GM21723 (cell line): ENCODE measurements at regions not wholly inside any gene's neighbourhood (a gene's known extent, or its start where the extent isn't known, plus 50 kb on each side); places are given as distances from the start of the nearest gene placed in this dataset.
A peak's percentile ranks its signal among the peaks of the same experiment; 100 is the strongest.

Experiments
- ATAC-seq: cut with Tn5 transposase; IDR thresholded peaks from one replicate; pipeline ENCODE4 v1.9.1; 2021; ENCODE audit warnings: mild to moderate bottlenecking, moderate library complexity; ENCODE audit not compliant: unreplicated experiment

DNA sequence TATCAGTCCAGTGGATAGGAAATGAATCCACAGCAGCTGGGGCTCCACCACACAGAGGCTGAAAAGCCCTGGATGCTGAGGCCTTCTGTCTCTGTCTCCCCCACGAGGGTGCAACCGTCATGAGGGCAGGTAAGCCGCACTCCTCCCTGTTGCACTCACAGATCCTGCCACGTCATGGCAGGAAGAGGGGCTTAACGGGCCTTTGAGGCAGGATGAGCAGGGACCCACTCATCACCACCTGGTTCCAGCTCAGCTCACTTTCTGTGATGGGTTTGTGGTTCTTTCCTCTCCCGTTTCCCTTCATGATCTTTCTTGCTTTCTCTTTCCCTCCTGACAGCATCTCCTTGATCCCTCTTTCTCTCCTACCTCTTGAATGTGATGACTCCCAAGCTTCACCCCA is 575.2 kb downstream of the CCDC171 start:
- ATAC-seq: no peak

DNA sequence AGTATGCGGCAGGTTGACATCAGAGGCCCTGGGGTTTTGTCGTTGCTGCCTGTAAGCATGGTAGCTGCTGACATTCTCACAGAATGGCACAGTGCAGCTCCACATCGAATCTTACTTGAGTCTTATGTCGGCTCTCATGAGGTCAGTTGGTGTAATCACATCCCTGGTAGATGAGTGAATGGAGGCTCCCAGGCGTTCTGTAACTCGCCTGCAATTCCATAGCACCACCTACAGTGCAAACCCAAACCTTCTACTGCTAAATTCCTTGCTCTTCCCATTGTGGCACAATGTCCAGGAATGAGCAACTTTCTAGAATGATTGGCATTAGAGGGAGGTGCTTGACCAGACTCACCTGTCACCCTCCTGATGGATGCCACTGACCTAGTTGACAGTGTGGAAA is 578.4 kb downstream of the CCDC171 start:
- ATAC-seq: no peak

DNA sequence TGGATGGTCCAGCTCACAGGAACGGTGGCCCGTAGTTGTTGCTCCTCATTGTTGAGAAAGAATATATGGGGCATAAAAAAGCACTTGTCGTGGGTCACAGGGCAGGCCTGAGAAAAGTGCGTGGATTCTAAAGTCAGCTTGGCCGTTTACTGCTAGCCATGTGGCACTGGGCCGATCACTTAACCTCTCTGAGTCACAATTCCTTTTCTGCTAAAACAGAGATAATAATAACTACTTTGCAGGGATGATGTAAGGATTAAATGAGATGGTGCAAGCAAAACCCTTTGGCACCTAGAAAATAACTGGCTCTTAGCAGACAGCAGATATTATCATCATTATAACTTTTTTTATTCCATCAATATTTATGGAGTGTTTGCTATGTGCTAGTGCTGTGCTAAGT is 579.7 kb downstream of the CCDC171 start:
- ATAC-seq: no peak

DNA sequence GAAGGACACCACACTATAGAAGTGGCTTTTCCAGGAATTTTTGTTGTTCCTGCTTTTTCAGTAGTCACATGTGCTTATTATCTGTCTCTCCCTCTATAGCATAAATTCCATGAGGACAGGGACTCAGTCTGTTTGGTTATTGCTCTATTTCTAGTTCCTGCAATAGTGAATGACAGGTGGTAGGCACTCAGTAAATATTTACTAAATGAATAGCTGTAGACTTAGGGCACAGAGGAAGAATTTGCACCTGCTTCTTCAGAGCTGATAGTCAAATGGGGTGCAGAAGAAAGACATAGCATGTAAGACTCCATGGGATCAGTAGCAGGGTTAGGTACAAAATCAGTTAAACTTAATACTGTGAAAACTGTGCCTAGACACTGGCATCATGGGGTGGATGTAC is 580.2 kb downstream of the CCDC171 start:
- ATAC-seq: no peak

DNA sequence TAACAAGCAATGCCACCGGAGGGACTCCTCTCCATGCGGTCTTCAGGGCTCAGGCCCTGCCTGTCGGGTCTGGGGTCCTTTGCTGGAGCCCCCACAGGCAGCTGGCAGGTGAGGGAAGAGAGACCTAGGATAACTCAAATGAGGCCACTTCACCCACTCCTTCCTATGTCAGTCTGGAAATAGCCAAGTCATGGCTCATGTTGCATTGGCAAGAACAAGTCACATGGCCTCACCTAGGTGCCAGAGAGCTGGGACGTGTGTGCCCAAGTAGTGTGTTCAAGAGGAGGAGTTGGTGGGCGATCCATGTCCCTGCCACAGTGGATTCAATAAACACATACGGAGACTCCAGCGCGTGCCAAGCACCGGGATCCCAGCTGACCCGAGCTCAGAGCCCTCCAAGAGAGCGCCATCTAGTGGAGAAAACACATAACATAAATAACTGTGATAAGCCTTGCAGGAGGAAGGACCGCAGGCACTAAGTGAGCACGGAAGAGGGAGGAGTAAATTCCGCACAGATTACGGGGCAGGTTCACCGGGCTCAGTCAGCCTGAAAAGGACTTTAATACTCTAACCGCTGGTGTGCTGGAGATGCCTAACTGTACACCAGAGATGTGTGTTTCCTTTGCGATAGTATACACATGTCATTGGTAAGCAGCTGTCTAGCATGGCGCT is 580.8 kb downstream of the CCDC171 start:
- peak; percentile 88 for ATAC-seq

DNA sequence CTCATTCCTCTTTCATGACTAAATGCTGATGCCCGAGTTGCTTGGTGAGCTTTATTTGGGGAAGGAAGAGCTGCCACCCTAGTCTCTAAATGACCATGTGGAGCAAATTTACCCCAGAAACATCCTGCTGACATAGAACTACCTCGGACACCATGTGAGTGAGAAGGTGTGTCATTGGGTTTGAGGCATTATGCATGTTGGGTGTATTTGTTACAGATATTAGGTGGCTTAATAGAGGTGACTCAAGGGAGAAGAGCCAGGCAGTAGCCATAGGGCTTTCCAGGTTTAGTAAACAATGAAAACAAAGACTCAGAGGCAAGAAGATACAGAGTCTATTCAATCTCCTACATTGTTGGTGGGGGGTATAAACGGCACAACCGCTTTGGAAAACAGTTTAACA is 581.5 kb downstream of the CCDC171 start:
- no peak for ATAC-seq

DNA sequence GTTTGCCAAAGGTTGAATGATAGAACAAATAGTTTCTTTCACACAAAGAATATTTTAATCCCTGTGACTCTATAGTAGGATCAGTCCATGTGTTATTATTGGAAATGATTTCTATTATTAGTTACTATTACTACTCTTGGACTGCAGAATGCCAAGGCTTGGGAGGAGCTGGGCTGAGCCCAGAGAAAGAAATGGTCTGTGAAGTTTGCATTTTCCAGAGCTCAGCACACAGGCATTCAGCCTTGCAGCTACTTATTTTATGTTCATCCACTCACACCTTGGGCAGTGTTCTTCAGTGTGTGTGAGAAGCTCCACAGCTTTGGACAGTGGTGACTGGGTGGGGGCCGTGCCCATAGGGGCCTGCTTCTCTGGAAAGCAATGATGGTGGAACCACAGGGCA is 583.1 kb downstream of the CCDC171 start:
- ATAC-seq: no peak

DNA sequence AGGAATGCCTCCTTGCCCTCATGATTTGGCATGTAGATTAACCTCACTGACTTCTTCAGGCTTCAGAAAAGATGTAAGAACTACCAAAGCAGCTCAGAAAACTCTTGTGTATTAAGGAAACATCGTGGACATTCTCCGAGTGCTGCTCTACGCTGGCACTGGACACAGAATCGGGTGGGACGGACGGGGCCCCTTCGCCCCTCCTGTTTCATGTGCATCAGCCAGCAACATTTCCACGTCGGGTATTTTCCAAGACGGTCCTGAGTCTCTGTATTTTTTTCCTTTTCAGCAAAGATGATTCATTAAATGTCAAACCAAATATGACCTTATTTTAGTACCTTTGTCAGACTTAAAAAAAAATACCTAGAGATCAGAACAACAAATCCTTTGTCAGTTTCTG is 583.6 kb downstream of the CCDC171 start:
- ATAC-seq: no peak

DNA sequence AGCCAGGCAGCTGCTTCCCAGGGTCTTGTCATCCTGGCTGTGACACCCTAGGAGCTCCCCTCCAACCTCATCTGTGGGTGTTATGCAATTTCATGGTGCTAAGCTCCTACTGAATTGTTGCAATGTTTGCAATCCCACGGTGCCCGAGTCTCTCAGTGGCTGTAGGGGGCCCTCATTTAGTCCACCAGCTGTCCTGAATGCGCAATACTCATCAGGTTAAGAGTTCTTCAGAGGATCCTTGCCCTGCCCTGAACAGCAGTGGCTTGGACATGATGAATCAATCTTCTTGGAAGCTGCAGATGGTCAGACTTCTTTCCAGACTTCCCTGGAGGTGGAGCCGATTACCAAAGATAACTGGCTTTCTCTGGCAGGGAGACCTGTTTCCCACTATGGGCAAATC is 584.1 kb downstream of the CCDC171 start:
- ATAC-seq: no peak

DNA sequence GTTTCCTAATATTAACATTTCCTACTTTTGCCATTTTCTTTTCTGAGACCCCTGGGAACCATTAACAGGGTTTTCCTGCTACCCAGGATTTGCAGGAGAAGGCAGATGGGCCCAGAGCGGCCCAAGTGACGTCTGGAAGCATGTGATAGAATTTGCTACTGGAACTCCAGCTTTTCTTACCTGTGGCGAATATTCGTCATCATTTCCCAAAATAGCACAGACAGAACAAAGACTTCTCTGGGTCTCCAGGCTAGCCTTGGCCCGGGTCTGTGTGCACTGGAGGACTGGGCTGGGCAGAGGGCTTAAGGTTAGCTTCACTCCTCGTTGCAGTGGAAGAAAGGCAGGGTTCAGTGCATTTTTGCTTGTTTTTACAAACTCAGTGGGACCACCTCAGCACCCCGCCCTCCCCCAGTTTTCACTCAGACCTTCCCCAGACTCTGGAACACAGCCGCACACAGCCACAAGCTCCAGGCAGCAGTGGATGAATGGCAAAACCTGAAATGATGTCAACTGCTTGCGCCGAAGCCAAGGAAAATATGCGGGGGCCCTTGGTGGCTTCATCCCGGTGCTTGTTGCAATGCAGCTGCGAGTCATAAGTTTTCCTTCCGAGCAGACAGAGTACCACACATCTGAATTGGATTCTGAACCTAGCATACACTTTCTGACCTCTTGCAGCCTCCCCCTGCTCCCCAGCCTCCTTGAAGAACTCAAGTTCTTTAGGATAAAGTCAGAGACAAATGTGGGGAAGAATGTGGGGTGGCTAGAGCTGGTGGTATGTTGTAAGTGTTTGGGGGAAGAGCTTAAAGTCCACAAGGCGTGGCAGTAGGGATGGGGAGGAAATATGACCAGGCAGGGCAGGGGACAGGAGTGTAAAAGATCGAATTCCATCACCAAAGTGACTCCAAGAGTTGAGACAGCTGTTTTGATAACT is 586.0 kb downstream of the CCDC171 start:
- no peak for ATAC-seq

DNA sequence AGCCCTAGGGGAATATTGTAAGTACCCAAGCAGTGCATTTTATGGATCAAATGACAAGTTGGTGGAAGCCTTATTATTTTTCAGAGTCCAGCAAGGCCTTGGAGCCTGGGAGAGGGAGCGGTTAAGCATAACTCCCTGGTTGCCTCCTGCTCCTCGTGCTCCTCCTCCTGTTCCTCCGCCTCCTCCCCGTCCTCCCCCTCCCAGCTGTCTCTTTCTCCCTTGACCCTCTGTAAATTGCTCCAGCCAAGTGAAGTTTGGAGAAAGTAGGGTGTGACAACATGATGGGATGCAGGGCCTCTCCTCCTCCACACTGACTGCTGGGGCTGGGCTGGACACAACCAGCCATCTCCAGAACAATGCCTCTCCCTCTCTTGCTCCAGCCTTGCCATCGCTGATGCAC is 586.9 kb downstream of the CCDC171 start:
- no peak for ATAC-seq

DNA sequence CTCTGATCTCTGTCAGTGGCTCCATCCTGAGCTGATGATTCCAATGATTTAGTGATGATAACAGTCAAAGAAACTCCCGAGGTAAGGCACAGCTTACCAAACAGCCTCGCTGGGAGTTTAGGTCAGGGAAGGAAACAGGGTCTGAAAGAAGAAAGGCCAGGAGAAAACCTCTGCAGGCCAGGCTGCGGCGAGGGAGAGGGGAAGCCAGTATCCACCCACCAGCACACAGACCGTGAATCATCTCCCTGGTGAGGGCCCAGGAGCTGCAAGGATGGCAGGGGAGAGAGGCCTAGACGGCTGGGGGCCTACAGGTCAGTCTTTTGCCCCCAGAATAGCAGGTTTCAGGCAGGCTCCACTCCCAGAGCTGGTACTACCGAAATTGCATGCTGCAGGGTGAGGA is 590.5 kb downstream of the CCDC171 start:
- ATAC-seq: no peak

DNA sequence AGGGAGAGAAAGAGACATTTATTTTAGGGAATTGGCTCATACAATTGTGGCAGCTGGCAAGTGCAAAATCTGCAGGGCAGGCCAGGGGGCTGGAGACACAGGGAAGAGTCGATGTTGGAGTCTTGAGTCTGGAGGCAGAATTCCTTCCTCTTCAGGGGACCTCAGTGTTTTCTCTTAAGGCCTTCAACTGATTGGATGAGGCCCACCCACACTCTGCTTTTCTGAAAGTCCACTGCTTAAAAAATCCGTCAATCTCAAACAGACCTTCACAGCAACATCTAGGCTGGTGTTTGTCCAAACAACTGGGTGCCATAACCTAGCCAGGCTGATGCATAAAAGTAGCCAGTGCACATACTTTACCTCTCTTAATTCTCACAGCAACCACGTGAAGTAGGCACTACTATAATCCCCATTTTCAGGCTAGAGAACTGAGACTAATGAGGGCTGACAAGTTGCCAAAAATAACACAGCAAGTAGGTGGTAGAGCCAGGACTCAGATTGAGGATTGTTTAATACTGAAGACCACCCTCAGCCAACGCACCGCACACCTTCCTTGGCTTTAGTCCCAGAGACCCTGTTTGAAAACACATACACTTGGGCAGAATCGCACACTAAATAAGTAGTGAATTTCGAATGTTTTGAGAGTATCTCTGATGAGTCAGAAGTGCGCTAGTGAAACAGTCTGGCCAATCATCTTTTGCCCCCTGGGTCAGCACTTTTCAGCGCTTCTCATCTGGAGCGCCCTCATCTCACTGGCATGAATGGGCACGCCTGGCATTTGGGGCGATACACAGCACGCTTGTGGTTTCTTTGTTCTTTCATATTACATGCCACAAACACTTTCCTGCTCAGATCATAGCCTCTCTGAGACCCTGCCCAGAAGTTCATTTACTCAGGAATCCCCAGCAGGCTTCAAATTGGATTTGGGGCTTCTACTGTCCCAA is 591.4 kb downstream of the CCDC171 start:
- ATAC-seq: no peak

DNA sequence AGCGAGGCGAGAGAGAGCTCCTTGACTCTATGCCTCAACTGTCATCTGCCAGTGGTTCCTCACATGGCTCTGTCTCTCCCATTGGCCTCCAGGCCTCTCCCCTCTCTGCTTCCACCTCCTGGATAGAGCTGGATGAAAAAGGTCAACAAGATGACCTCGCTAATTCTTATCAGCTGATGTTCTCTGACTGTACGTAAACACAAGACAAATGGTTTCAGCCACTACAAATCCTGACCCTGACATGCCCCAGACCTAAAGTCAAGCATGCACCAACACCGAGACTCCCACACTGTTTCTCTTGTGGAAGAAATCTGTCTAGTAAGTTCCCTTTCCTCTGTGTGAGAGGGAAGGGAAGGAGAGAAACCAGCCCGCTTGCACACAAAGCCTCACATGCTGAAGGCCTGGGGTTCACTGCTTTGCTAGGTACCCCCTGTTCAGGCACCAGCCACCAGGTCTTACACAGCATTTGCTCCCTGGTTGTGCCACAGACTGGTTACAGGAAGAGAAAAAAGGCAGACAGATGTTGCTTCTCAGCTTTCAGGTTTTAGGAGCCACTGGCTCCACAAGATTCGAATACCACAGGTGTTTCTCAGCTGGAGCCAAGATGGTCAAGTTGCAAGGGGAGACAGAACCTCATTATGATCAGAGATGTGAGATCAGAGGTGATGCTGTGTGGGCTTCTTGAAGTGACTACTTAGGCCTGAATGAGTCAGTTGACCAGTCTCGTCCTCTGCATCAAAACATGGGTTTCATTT is 592.5 kb downstream of the CCDC171 start:
- no peak for ATAC-seq

DNA sequence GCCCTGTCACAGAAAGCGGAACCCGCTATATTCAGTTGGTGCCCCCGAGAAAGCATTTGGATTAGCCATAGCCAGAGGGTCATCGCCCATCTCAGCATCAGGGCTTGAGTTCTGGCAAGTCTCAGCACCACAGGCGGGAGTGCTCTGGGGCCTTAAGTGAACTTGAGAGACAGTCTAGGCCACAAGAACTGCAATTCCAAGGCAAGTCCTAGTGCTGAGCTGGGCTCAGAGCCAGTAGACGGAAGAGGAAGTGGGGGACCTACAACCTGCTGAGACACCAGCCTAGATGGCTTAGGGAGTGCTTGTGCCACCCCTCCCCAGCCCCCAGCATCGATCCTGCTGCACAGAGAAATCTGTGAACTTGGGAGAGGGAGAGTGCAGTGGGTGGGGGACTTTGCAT is 594.9 kb downstream of the CCDC171 start:
- no peak for ATAC-seq

DNA sequence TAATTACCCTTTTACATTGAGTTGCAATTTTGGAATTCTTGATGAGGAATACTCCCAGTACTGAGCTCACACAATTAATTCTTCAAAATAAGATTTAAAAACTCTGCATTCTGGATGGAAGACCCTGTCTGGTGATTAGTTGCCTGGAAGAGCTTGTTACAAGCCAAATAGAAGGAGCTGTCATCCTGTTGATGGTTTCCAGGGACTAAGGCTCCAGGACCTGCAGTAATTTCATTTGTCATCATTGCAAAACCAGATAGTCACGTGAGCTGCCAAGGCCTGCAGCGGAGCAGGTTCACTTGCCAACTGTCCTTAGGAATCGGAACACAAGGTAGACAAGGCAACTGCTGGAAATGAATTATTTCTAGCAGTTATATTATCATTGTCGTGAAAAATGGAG is 597.7 kb downstream of the CCDC171 start:
- no peak for ATAC-seq

DNA sequence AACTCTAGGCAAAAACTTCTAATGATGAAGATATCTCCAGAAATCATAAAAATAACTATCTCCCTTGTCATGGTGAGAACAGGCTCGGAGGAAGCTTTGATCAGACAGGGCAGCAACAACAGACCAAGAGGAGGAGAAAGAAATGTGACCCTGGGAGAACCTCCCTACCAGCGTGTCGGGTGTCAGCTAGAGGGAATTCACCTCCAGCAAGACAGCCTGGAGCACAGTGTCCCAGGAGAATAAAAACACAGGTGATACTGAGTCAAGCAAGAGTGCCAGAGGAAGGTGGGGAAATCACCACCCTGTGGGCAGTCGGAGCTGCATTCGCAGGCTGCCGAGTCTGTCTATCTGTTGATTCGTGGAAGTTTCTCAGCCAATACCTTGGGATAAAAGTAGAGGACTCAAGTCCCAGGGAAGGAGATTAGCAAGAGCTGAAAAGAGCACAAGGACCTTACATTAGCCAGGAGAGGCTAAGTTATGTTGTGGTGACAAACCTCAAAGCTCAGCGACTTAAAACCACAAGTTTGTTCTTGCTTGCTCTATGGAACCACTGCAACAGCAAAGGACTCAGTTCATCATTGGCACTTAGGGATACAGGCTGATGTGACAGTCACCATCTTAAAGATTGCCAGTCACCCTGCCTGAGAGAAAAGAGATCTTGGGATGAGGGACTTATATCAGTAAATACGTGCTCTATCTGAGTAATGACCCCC is 598.3 kb downstream of the CCDC171 start:
- no peak for ATAC-seq

DNA sequence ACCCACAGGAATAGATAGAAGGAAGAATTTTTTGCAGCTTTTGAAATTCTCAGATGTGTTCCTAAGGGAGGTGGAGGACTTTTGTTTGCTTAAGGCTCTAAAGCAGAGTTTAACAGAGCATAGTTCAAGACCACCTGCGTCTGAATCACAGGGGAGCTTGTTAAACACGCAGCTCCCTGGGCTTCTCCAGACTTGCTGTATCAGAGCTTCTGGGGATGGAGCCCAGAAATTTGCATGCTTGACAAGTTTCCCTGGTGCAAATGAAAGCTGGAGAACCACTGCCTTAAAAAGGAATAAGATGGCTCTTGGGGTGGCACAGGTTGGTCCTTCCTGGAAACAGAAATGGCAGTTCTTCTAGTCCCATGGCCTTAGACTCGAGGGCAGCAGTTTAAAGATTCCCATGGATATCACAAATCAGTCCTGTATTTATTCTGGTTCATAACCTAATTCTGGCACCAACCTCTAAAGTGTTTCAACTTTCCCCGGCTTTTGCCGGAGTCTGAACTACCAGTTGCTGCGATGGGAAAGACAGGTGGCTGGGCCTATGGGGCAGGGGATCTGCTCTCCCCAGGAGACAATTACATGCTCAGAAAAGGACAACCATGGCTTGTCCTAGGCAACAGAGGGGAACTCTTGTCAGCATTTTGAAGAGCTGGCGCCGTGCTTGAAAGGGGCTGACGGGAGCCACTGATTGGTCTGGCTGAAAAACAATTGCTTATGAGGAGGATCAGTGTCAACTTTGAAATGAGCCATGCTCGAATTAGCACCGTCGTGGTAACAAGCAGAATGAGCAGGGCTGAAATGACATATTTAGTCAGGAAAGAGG is 599.6 kb downstream of the CCDC171 start:
- no peak for ATAC-seq

DNA sequence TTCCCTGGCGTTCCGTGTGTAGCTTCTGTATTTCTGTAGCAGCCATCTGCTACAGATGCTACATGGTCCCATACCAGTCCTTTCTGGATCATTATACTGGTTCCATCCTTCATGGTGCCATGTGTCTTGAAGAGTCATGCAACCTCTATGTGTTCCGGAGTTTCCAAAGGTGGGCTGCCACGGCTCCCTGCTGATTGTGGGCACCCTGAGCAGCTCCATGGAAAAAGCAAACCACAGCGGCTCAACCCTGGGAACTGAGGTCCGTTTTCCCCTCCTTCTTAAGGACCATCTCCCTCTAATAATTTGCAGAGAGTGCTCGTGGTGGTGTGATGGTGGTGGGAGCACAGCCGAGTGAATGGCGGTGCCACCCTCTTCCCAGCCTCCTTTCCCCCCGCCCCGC is 600.4 kb downstream of the CCDC171 start:
- no peak for ATAC-seq
